Ectodermal cell (in vitro differentiated cells): ENCODE measurements at regions not wholly inside any gene's neighbourhood (a gene's known extent, or its start where the extent isn't known, plus 50 kb on each side); places are given as distances from the start of the nearest gene placed in this dataset.

ENCODE experiments used
- H3K27ac ChIP-seq: 2 replicates; pipeline ENCODE4 v1.7.0; 2013; ENCODE audit warnings: mild to moderate bottlenecking, low read depth, low read length; ENCODE audit not compliant: insufficient read depth, poor library complexity, severe bottlenecking
- H3K27me3 ChIP-seq: 2 replicates; pipeline ENCODE4 v1.7.0; 2013; ENCODE audit warnings: mild to moderate bottlenecking, low read length; ENCODE audit not compliant: insufficient read depth, control insufficient read depth, poor library complexity, severe bottlenecking
- H3K36me3 ChIP-seq: one replicate; pipeline ENCODE4 v1.7.0; 2013; ENCODE audit warnings: low read length; ENCODE audit not compliant: control insufficient read depth, insufficient read depth
- H3K4me1 ChIP-seq: one replicate; pipeline ENCODE4 v1.7.0; 2013; ENCODE audit warnings: low read length; ENCODE audit not compliant: control insufficient read depth, insufficient read depth
- H3K4me3 ChIP-seq: 2 replicates; pipeline ENCODE4 v1.7.0; 2013; ENCODE audit warnings: low read depth, low read length, control low read depth; ENCODE audit not compliant: insufficient read depth
- H3K9me3 ChIP-seq: 2 replicates; pipeline ENCODE4 v1.7.0; 2013; ENCODE audit warnings: mild to moderate bottlenecking, low read length, moderate library complexity; ENCODE audit not compliant: control insufficient read depth
- WGBS, 2 experiments: methylation state at CpG; one replicate each; pipeline ENCODE4 v1.1.7; 2013; ENCODE audit warnings: missing lambda C conversion rate in 2 of 2; 5-methylcytosine and 5-hydroxymethylcytosine counted together

DNA sequence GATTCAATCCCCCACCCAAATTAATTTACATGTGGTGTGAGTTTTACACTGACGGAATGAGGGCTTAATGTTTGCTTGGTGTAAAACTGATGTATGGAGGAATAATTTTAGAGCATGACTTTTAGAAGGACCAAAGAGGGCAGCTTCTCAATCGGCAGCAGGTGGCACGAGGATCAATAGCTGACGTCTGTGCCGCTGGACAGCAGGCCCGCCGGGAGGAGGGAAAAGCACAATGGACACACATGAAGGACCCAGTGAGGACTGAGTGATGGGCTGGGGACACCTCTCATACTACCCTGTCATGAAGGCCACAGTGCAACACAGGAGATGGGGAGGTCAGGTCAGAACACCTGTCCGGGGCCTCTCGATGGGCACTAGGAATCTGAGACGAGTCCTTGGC lies 61.4 kb upstream of the NSMCE3 start:
- H3K27me3 ChIP-seq = no peaks in the 10 kb centered on the region
- H3K4me1 ChIP-seq = no peaks in the 10 kb centered on the region
- 93 to 97% methylated on average over 10 of the region's 10 CpGs for WGBS, 2 experiments
- no peak overlapping the region for H3K4me3 ChIP-seq
- no peaks in the 10 kb centered on the region for H3K36me3 ChIP-seq
- no peaks in the 10 kb centered on the region for H3K9me3 ChIP-seq
- H3K27ac ChIP-seq = no peak overlapping the region

DNA sequence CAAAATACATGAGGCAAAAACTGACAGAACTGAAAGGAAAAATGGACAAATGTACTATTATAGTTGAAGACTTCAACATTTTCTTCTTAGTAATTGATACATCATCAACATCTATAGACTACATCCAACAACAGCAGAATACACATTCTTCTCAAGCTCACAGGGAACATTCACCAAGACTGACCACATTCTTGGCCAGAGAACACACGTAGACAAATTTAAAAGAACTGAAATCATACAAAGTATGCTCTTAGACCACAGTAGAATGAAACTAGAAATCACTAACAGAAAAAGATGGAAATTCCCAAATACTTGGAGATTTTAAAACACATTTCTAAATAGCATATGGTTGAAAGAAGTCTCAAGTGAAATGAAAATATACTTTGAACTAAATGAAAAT lies 55.1 kb upstream of the NSMCE3 start:
- H3K4me1 ChIP-seq = no peaks in the 10 kb centered on the region
- no peaks in the 10 kb centered on the region for H3K36me3 ChIP-seq
- no peak overlapping the region for H3K27ac ChIP-seq
- no peaks in the 10 kb centered on the region for H3K27me3 ChIP-seq
- WGBS, 2 experiments = 95 to 100% methylated on average over 1 of the region's 1 CpG
- H3K4me3 ChIP-seq = no peak overlapping the region
- H3K9me3 ChIP-seq = no peaks in the 10 kb centered on the region

DNA sequence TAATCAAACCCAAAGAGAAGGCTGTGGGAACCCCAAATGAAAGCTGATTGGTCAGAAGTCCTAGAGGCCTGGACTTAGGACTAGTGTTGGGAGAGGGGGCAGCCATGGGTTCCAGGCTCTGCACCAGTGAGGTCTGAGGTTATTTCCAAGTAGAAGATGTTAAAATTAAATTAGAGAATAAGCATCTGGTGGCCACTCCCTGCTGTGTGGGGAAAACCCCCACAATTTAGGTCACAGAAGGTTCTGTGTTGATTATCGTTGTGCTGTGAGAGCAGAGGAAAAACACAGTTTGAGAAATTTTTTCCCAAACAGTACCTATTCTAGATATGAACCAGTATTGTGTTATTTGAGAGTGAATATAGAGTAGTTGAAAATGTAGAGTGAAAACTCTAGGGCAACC lies 53.9 kb upstream of the NSMCE3 start:
- Histone ChIP-seq H3K4me3 (no peak overlapping the region), H3K27me3 (no peaks in the 10 kb centered on the region), H3K4me1 (no peaks in the 10 kb centered on the region), H3K9me3 (no peaks in the 10 kb centered on the region), H3K27ac (no peak overlapping the region), H3K36me3 (no peaks in the 10 kb centered on the region)
- WGBS, 2 experiments = 100% methylated on average over 1 of the region's 1 CpG

DNA sequence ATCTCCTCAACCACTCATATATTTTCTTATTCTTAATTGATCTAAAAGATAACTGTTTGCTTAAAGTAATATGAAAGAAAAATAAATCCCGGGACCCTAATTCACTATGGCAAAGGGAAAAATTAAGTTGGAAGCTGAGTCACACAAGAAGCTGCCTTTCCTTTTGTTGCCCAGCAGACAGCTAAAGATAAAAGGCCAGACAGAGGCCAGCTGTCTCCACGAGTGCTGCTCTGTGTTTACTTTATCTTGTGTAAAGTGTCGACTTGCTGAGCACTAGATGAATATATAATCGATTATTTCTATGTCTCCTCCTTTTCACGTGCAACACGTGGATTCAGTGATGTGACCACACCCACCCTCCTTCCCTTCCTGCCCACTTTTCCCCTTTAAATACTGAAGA lies 52.8 kb upstream of the NSMCE3 start:
- WGBS, 2 experiments = 56 to 60% methylated on average over 6 of the region's 6 CpGs
- H3K9me3 ChIP-seq = no peaks in the 10 kb centered on the region
- H3K27ac ChIP-seq = no peak overlapping the region
- H3K27me3 ChIP-seq = no peaks in the 10 kb centered on the region
- no peaks in the 10 kb centered on the region for H3K4me1 ChIP-seq
- no peak overlapping the region for H3K4me3 ChIP-seq
- no peaks in the 10 kb centered on the region for H3K36me3 ChIP-seq

DNA sequence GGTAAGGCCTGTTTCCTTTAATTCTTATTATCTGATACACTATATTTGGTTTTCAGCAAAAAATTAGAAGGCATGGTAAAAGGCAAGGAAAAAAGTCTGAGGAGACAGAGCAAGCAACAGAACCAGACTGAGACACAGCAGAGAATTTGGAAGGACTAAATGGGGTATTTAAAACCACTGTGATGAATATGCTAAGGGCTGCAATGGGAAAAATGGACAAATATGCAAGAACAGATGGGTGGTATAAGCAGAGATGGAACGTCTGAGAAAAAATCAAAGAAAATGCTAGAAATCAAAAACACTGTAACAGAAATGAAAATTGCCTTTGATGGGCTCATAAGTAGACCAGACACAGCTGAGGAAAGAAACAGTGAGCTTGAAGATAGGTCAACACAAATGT lies 50.8 kb upstream of the NSMCE3 start:
- H3K27ac ChIP-seq = no peak overlapping the region
- H3K9me3 ChIP-seq = no peaks in the 10 kb centered on the region
- no peak overlapping the region for H3K4me3 ChIP-seq
- no peaks in the 10 kb centered on the region for H3K4me1 ChIP-seq
- H3K36me3 ChIP-seq = no peaks in the 10 kb centered on the region
- WGBS, 2 experiments = 88 to 92% methylated on average over 1 of the region's 1 CpG
- H3K27me3 ChIP-seq = no peaks in the 10 kb centered on the region

DNA sequence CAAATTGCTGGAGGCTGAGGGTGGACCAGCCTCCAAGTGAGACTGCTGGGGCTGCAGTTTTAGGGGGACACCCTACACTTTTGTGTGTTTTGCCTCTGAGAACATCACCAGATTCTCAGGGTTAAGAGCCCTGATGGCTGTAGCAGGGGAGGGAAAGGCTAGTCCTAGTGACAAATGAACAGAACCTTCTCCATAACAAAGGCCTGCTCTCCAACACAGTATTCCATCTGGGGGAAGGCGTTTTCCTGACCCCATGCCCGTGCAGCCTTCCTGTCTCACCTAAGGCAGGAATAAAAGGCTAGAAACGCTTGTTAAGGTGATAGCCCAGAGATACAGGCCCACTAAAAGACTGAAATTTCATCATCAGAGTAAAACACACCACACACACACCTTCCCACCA lies 50.2 kb upstream of the NSMCE3 start:
- WGBS, 2 experiments = 27 to 34% methylated on average over 3 of the region's 3 CpGs

More for the DNA sequence above, 50.2 kb upstream of the NSMCE3 start:
- no peaks in the 10 kb centered on the region for H3K9me3 ChIP-seq
- no peak overlapping the region for H3K4me3 ChIP-seq
- no peaks in the 10 kb centered on the region for H3K4me1 ChIP-seq
- no peak overlapping the region for H3K27ac ChIP-seq
- no peaks in the 10 kb centered on the region for H3K36me3 ChIP-seq
- H3K27me3 ChIP-seq = no peaks in the 10 kb centered on the region
